Lung (tissue), 11 donors: ENCODE measurements at regions not wholly inside any gene's neighbourhood (a gene's known extent, or its start where the extent isn't known, plus 50 kb on each side); places are given as distances from the start of the nearest gene placed in this dataset.

Experiments used
- ATAC-seq: fragments of 200-7000 bp; cut with Tn5 transposase; one replicate; pipeline ENCODE4 v1.9.1; 2020; ENCODE audit warnings: moderate number of reproducible peaks; ENCODE audit not compliant: insufficient read depth, low FRiP score
- DNase-seq, 3 donors: peaks; one replicate each; pipeline ENCODE4 v3.0.0-alpha.2; 2013 to 2017
- H3K27ac ChIP-seq, 2 donors: one replicate each; pipeline ENCODE4 v1.5.1; 2013; ENCODE audit warnings: mild to moderate bottlenecking in 2 of 2, moderate library complexity in 2 of 2, control low read depth in 1 of 2, inconsistent platforms in 1 of 2, low read depth in 1 of 2, low read length in 1 of 2
- H3K27me3 ChIP-seq, 3 donors: one replicate each; pipeline ENCODE4 v1.5.1; 2013; ENCODE audit warnings: low read length in 2 of 3; ENCODE audit not compliant: control insufficient read depth in 3 of 3, insufficient read depth in 3 of 3
- H3K36me3 ChIP-seq, 4 donors: one replicate each; pipeline ENCODE4 v1.5.1; 2013; ENCODE audit warnings: low read length in 4 of 4, mild to moderate bottlenecking in 1 of 4, moderate library complexity in 1 of 4; ENCODE audit not compliant: control insufficient read depth in 4 of 4, insufficient read depth in 4 of 4
- H3K4me1 ChIP-seq, 5 donors: one replicate each; pipeline ENCODE4 v1.5.1; 2013; ENCODE audit warnings: low read length in 5 of 5, mild to moderate bottlenecking in 2 of 5, moderate library complexity in 1 of 5; ENCODE audit not compliant: control insufficient read depth in 5 of 5, insufficient read depth in 5 of 5
- H3K4me3 ChIP-seq: one replicate; pipeline ENCODE4 v1.5.1; 2013; ENCODE audit warnings: mild to moderate bottlenecking, control low read depth, moderate library complexity
- H3K9ac ChIP-seq, 2 donors: one replicate each; pipeline ENCODE4 v1.5.1; 2013; ENCODE audit warnings: low read length in 2 of 2, control low read depth in 1 of 2; ENCODE audit not compliant: insufficient read depth in 1 of 2
- H3K9me3 ChIP-seq, 4 donors: one replicate each; pipeline ENCODE4 v1.5.1; 2013; ENCODE audit warnings: low read length in 3 of 4, mild to moderate bottlenecking in 1 of 4, moderate library complexity in 1 of 4; ENCODE audit not compliant: control insufficient read depth in 4 of 4, insufficient read depth in 3 of 4
- WGBS, 2 donors: extraction: QIAGEN DNeasy Blood & Tissue Kit; methylation state at CpG; one replicate each; pipeline ENCODE4 v1.1.7; 2013; 5-methylcytosine and 5-hydroxymethylcytosine counted together
- TF ChIP-seq, protein P1 (sequence below): IDR thresholded peaks from 2 replicates; pipeline ENCODE4 v1.5.1; 2012; ENCODE audit warnings: mild to moderate bottlenecking; ENCODE audit errors: control extremely low read depth, extremely low read depth
- donor health status: control.
- donor health status: control.
- donor health status: Bipolar disorder and iron deficiency.
- donor health status: healthy.
- donor health status: DM: yes; HTN: yes; CAD: no.

- Histone ChIP-seq H3K9ac (no peak overlapping the region), H3K9me3 (peaks cover 0 to 13% (median 0%) of the 10 kb centered on the region in 4 donors), H3K36me3 (no peaks in the 10 kb centered on the region), H3K4me1 (no peaks in the 10 kb centered on the region), H3K27ac (no peak overlapping the region), H3K4me3 (no peak overlapping the region), H3K27me3 (no peaks in the 10 kb centered on the region)
- DNase-seq (no peak), ATAC-seq (no peak)
- TF ChIP-seq, protein P1, sequence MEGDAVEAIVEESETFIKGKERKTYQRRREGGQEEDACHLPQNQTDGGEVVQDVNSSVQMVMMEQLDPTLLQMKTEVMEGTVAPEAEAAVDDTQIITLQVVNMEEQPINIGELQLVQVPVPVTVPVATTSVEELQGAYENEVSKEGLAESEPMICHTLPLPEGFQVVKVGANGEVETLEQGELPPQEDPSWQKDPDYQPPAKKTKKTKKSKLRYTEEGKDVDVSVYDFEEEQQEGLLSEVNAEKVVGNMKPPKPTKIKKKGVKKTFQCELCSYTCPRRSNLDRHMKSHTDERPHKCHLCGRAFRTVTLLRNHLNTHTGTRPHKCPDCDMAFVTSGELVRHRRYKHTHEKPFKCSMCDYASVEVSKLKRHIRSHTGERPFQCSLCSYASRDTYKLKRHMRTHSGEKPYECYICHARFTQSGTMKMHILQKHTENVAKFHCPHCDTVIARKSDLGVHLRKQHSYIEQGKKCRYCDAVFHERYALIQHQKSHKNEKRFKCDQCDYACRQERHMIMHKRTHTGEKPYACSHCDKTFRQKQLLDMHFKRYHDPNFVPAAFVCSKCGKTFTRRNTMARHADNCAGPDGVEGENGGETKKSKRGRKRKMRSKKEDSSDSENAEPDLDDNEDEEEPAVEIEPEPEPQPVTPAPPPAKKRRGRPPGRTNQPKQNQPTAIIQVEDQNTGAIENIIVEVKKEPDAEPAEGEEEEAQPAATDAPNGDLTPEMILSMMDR = no peak
- 81 to 82% methylated on average over 2 of the region's 2 CpGs for WGBS, 2 donors
These were observed 662.0 kb downstream of the TLR4 start for GRCh38 chr9:118366228-118366627.

- no peaks in the 10 kb centered on the region for H3K27me3 ChIP-seq
- no peak overlapping the region for H3K4me3 ChIP-seq
- no peaks in the 10 kb centered on the region for H3K36me3 ChIP-seq
- peaks cover 0 to 13% (median 0%) of the 10 kb centered on the region in 4 donors for H3K9me3 ChIP-seq
- no peak overlapping the region for H3K9ac ChIP-seq
- ATAC-seq = no peak
- H3K27ac ChIP-seq = no peak overlapping the region
- H3K4me1 ChIP-seq = no peaks in the 10 kb centered on the region
- TF ChIP-seq, protein P1 = no peak
- DNase-seq = no peak
These were observed 663.2 kb downstream of the TLR4 start for GRCh38 chr9:118367383-118367782.

DNA sequence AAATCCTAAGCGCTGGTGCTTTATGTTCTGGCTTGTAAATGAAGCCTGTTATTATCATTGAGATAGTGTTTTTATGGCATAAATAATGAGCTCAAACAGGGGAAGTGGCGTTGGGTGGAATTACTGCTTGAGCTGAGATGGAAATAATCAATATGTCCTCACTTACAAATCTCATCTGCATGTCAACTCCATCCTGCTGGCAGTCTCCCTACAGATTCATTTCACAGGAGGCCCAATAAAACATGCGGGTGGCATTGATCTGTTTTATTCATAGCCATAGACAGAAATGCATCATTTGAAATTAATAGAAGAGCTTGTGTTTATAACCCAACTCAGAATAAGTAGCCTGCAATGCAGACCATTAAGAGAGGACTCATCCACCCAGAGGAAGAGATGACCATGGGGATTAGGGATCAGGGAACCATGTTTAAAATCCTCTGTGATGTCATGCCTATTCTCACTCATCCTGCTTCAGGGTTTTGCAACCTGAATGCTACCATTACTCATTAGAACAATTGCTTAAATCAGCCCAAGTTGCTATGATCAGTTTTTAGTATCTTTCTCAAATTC lies 680.4 kb downstream of the TLR4 start:
- TF ChIP-seq, protein P1 = no peak
- ATAC-seq = no peak
- Histone ChIP-seq H3K9ac (no peak overlapping the region), H3K9me3 (no peaks in the 10 kb centered on the region), H3K27ac (no peak overlapping the region), H3K4me1 (no peaks in the 10 kb centered on the region), H3K4me3 (no peak overlapping the region), H3K27me3 (no peaks in the 10 kb centered on the region), H3K36me3 (no peaks in the 10 kb centered on the region)
- no peak for DNase-seq
- 75 to 83% methylated on average over 3 of the region's 3 CpGs for WGBS, 2 donors

GRCh38 chr9:118395415-118395814 lies 691.2 kb downstream of the TLR4 start:
- no peak overlapping the region for H3K4me3 ChIP-seq
- H3K9me3 ChIP-seq = peaks cover 0 to 2% (median 0%) of the 10 kb centered on the region in 4 donors
- 81 to 87% methylated on average over 2 of the region's 2 CpGs for WGBS, 2 donors
- no peaks in the 10 kb centered on the region for H3K36me3 ChIP-seq
- TF ChIP-seq, protein P1 = no peak
- no peaks in the 10 kb centered on the region for H3K27me3 ChIP-seq
- no peak overlapping the region for H3K9ac ChIP-seq
- DNase-seq (no peak), ATAC-seq (no peak)
- no peaks in the 10 kb centered on the region for H3K4me1 ChIP-seq
- H3K27ac ChIP-seq = no peak overlapping the region
